ENCODE measurements at regions not wholly inside any gene's neighbourhood (a gene's known extent, or its start where the extent isn't known, plus 50 kb on each side); places are given as distances from the start of the nearest gene placed in this dataset.

DNA sequence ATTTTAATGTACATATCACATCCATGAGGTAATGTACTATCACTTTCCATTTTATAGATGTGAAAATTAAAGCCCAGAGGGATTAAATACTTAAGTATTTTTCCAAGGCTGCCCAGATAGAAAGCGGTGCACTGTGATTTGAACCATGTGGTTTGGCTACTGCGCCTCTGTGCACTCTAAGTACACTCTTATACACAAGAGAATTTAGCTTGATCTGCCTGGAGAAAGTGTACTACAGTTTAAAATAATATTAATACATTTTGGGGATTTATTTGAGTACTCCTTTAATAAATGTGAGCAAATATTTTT is 360.4 kb upstream of the ACTBL2 start:
- TF ChIP-seq EZH2 (IDR thresholded peaks at IDR 0.05; ENCODE audit: borderline replicate concordance, low read depth, low read length, poor library complexity, severe bottlenecking) (no peak), CTCF (conservative IDR thresholded peaks at IDR 0.05; ENCODE audit: low read depth, low read length) (no peak)
